Tibial artery (tissue), 4 donors: ENCODE measurements at regions not wholly inside any gene's neighbourhood (a gene's known extent, or its start where the extent isn't known, plus 50 kb on each side); places are given as distances from the start of the nearest gene placed in this dataset.

Experiments used
- DNase-seq, 2 donors: peaks; one replicate each; pipeline ENCODE4 v3.0.0-alpha.2; 2019
- H3K27ac ChIP-seq, 2 donors: fragments of 200-600 bp; sonication (generic) in 1 of 2; 1 replicate in 1 of 2; 2 replicates in 1 of 2; pipeline ENCODE4 v1.5.1; 2018 to 2019; ENCODE audit warnings: mild to moderate bottlenecking in 1 of 2
- H3K27me3 ChIP-seq, 2 donors: fragments of 200-600 bp; sonication (generic) in 1 of 2; one replicate each; pipeline versions ENCODE4 v1.5.1 to v1.6.0; 2016 to 2019
- H3K36me3 ChIP-seq, 3 donors: fragments of 200-600 bp; sonication (generic) in 2 of 3; one replicate each; pipeline ENCODE4 v1.5.1; 2016 to 2019; ENCODE audit warnings: mild to moderate bottlenecking in 2 of 3
- H3K4me1 ChIP-seq, 4 donors: fragments of 200-600 bp; sonication (generic) in 2 of 4; 1 replicate in 3 of 4; 2 replicates in 1 of 4; pipeline ENCODE4 v1.5.1; 2016 to 2019
- H3K4me3 ChIP-seq, 2 donors: fragments of 200-600 bp; sonication (generic) in 1 of 2; 1 replicate in 1 of 2; 2 replicates in 1 of 2; pipeline ENCODE4 v1.5.1; 2018 to 2019; ENCODE audit warnings: mild to moderate bottlenecking in 2 of 2
- H3K9me3 ChIP-seq, 3 donors: fragments of 200-600 bp; sonication (generic) in 1 of 3; one replicate each; pipeline ENCODE4 v1.5.1; 2016 to 2019
- CTCF ChIP-seq, 2 experiments: fragments of 200-600 bp in 1 of 2; fragments of 450-650 bp in 1 of 2; IDR thresholded peaks; one replicate each; pipeline ENCODE4 v1.5.1; 2017 to 2019; ENCODE audit warnings: antibody characterized with exemption in 2 of 2, mild to moderate bottlenecking in 1 of 2, moderate library complexity in 1 of 2
- intact Hi-C: fragments of 100-400 bp; cut with DNase I; formaldehyde crosslinking; loops from one replicate; pipeline ENCODE4 v1.15.0; 2023; ENCODE audit warnings: low total_unique reads

DNA sequence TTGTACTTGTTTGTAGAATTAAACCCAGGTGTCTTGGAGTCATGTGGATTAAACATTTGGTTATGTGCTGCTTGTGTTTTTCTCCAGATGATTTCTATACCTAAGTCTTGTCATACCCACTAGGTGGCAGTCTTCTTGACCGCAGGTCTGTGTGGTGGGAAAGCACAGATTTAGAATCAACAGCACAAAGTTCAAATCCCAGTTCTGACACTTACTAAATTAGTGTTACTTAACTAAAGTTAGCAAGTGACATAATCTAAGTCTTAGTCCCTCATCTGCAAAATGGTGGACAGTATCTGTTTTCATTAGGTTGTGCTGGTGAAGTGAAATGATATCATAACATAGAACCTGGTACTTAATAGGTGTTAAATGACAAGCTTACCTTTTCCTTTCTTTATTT is 151.0 kb upstream of the ARHGAP5 start:
- H3K4me1 ChIP-seq, result peaks cover 0 to 17% (median 8%) of the 10 kb centered on the region in 4 donors
- no peak overlapping the region for H3K27ac ChIP-seq
- peak; percentile 29 to 36 for TF ChIP-seq CTCF (IDR thresholded peaks at IDR 0.05)
- H3K36me3 ChIP-seq, result no peaks in the 10 kb centered on the region
- H3K4me3 ChIP-seq, result no peak overlapping the region
- intact Hi-C loops, result loop anchor here (5.0 kb wide), 1 partner anchor 331 kb away; no protein-coding TSS in a partner anchor
- no peaks in the 10 kb centered on the region for H3K27me3 ChIP-seq
- no peaks in the 10 kb centered on the region for H3K9me3 ChIP-seq
- DNase-seq, result no peak

DNA sequence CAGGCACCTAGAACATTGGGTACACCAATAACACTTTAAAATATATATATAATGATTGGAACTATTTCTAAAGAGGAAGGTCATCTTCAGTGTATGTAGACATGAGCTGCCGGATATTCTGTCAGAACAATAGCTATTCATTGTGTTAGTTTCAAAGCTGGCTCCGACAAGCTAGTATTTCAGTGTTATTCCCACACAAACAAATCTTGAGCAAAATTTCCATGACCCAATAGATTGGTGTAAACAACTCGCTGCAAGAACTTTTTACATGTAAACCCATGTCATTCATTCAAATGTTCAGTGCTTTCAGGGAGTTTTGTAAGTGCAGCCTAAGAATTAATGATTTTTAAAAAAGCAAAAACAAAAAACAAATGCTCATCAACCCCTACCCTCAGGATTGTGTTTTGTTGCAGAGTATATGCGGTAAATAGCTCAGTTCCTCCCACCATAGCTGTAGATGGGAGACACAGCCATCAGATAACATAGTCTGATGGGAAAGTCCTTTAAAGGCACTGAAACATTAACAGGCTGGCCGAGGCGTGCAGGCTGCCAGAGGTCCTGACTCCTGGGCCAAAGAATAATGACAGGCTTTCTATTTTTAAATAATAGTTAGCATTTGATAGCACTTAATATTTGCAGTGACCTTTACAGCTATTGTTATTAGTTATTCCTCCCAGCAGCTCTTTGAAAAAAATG is 150.3 kb upstream of the ARHGAP5 start:
- Histone ChIP-seq H3K36me3 (no peaks in the 10 kb centered on the region), H3K27me3 (no peaks in the 10 kb centered on the region), H3K9me3 (no peaks in the 10 kb centered on the region), H3K4me3 (no peak overlapping the region), H3K27ac (peak overlapping the region; percentile 42 to 45), H3K4me1 (peaks cover 0 to 17% (median 8%) of the 10 kb centered on the region in 4 donors)
- DNase-seq, result no peak
- no peak for TF ChIP-seq CTCF (IDR thresholded peaks at IDR 0.05)
- intact Hi-C loops, result loop anchor here (5.0 kb wide), 1 partner anchor 331 kb away; no protein-coding TSS in a partner anchor

DNA sequence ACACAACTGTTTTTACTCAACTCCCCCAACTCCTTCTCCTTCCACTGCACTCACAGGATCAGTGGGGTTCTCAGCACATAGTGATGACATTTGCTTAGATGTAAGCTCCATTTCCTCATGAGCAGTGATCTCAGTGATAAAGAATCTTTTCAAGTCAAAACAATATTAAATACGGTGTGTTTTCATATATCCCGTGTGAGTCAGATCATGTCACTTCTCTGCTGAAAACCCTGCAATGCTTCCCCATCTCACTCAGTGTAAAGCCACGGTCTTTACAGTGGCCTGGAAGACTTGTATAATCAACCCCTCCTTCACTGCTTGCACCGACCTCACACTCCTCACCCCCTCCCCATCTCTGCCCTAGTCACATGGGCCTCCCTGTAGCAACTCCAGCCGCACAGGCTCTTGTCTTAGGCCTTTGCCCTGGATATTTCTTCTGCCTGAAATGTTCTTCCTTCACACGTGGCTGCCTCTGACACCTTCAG is 149.7 kb upstream of the ARHGAP5 start:
- H3K27ac ChIP-seq, result peak overlapping the region; percentile 42 to 45
- no peaks in the 10 kb centered on the region for H3K27me3 ChIP-seq
- no peak for DNase-seq
- intact Hi-C loops, result loop anchor here (5.0 kb wide), 1 partner anchor 330 kb away; no protein-coding TSS in a partner anchor
- TF ChIP-seq CTCF (IDR thresholded peaks at IDR 0.05), result no peak
- H3K36me3 ChIP-seq, result no peaks in the 10 kb centered on the region
- H3K4me1 ChIP-seq, result peaks cover 0 to 17% (median 8%) of the 10 kb centered on the region in 4 donors
- no peak overlapping the region for H3K4me3 ChIP-seq
- no peaks in the 10 kb centered on the region for H3K9me3 ChIP-seq

DNA sequence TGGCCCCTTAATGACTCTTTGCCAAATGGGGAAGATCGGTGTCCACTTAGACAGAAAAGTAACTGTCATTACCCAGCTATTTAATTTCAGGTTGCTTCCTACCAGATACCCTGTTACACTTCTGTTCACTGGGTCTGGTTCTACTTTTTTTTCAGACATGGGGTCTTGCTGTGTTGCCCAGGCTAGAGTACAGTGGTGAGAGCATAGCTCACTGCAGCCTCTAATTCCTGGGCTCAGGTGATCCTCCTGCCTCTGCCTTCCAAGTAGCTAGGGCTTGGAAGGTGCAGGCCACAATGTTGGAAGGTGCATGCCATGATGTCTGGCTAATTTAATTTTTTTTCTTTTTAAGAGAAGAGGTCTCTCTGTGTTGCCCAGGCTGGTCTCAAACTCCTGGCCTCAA is 147.0 kb upstream of the ARHGAP5 start:
- intact Hi-C loops, result no loop called here
- H3K9me3 ChIP-seq, result no peaks in the 10 kb centered on the region
- no peak overlapping the region for H3K27ac ChIP-seq
- no peaks in the 10 kb centered on the region for H3K36me3 ChIP-seq
- no peak overlapping the region for H3K4me3 ChIP-seq
- H3K27me3 ChIP-seq, result no peaks in the 10 kb centered on the region
- no peak for TF ChIP-seq CTCF (IDR thresholded peaks at IDR 0.05)
- peaks cover 0 to 17% (median 10%) of the 10 kb centered on the region in 4 donors for H3K4me1 ChIP-seq
- DNase-seq, result no peak

DNA sequence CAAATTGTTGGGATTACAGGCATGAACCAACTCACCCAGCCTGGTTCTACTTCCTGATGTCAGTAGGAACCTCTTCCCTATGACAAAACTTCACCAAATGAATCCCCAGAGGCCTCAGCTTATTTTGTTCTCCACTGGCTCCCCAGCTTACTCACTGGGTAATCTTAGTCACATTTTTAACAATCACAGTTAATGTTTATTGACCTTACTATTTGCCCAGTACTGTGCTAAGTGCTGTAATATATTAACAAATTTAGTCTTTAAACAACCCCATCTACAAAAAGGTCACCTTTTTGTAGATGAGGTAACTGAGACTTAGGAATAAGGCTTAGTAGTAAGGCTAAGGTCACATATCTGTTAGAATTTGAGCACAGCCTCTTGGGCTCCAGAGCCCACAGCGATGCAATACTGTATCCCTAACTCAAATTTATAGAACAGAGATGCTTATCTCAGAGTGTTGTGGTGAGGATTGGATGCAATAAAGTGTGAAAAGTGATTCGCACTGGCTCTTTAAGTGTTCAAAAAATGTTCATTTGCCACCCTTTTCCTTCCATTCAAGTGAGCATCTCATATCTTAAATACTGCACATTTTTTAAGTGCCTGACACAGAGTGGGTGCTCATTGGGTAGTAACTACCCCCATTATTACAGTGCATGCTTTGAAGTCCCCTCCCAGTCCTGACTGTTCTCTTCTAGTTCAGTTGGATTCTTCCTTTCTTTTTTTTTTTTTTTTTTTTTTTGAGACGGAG is 146.4 kb upstream of the ARHGAP5 start:
- Histone ChIP-seq H3K4me1 (peaks cover 0 to 17% (median 10%) of the 10 kb centered on the region in 4 donors), H3K27me3 (no peaks in the 10 kb centered on the region), H3K36me3 (no peaks in the 10 kb centered on the region), H3K27ac (no peak overlapping the region), H3K4me3 (no peak overlapping the region), H3K9me3 (no peaks in the 10 kb centered on the region)
- no peak for DNase-seq
- TF ChIP-seq CTCF (IDR thresholded peaks at IDR 0.05), result no peak
- intact Hi-C loops, result no loop called here
